SK-N-SH (cell line): ENCODE measurements at regions not wholly inside any gene's neighbourhood (a gene's known extent, or its start where the extent isn't known, plus 50 kb on each side); places are given as distances from the start of the nearest gene placed in this dataset.

Experiments used
- CTCF ChIA-PET: fragments of 300-600, 350-600 bp; formaldehyde crosslinking; extraction: SDS; loops from one replicate; lab custom pipeline; 2021; lab: Yijun Ruan, JAX
- POLR2A ChIA-PET: fragments of 350-600 bp; sonication (Branson Sonifier 250); formaldehyde crosslinking; extraction: SDS; loops from one replicate; lab custom pipeline; 2020; ENCODE audit warnings: antibody characterized with exemption, inconsistent platforms; lab: Yijun Ruan, JAX
- DNase-seq: peaks from one replicate; pipeline ENCODE4 v3.0.0; 2012
- H2AFZ ChIP-seq: fragments of 200-600 bp; sonication (generic); 2 replicates; pipeline ENCODE4 v1.8.1; 2016; ENCODE audit warnings: antibody characterized with exemption, mild to moderate bottlenecking, low read depth
- H3F3A ChIP-seq: fragments of 200-600 bp; sonication (generic); replicated peaks from 2 replicates; pipeline ENCODE3; 2016; ENCODE audit warnings: antibody characterized with exemption, mild to moderate bottlenecking; ENCODE audit not compliant: insufficient read depth
- H3K27ac ChIP-seq, 2 experiments: fragments of 200-500 bp in 1 of 2; fragments of 200-600 bp in 1 of 2; sonication (Bioruptor generic) in 1 of 2; sonication (generic), shearing (Covaris generic) in 1 of 2; 2 replicates each; pipeline versions ENCODE4 v1.5.1 to v1.6.1; 2014 to 2016; ENCODE audit warnings: low read depth in 2 of 2, inconsistent platforms in 1 of 2, low read length in 1 of 2, mild to moderate bottlenecking in 1 of 2, mixed read lengths in 1 of 2
- H3K27me3 ChIP-seq: fragments of 200-600 bp; sonication (generic), shearing (Covaris generic); 2 replicates; pipeline ENCODE4 v1.6.1; 2016; ENCODE audit warnings: mixed run types; ENCODE audit not compliant: insufficient read depth
- H3K36me3 ChIP-seq, 2 experiments: fragments of 200-500 bp in 1 of 2; fragments of 200-600 bp in 1 of 2; sonication (Bioruptor generic) in 1 of 2; sonication (generic) in 1 of 2; replicated peaks in 1 of 2; 2 replicates each; pipeline versions ENCODE3 to v1.5.1; 2014 to 2016; ENCODE audit warnings: low read length in 1 of 2, mild to moderate bottlenecking in 1 of 2; ENCODE audit not compliant: insufficient read depth in 2 of 2, control insufficient read depth in 1 of 2
- H3K4me1 ChIP-seq, 2 experiments: fragments of 200-500 bp in 1 of 2; fragments of 200-600 bp in 1 of 2; sonication (Bioruptor generic) in 1 of 2; sonication (generic), shearing (Covaris generic) in 1 of 2; 2 replicates each; pipeline versions ENCODE4 v1.5.1 to v1.6.1; 2014 to 2016; ENCODE audit warnings: low read depth in 1 of 2, low read length in 1 of 2, mixed run types in 1 of 2; ENCODE audit not compliant: insufficient read depth in 2 of 2, control insufficient read depth in 1 of 2
- H3K4me2 ChIP-seq: fragments of 200-600 bp; sonication (generic), shearing (Covaris generic); 2 replicates; pipeline ENCODE4 v1.6.1; 2017; ENCODE audit warnings: mixed run types
- H3K4me3 ChIP-seq, 2 experiments: fragments of 200-500 bp in 1 of 2; fragments of 200-600 bp in 1 of 2; sonication (Bioruptor generic) in 1 of 2; sonication (generic), shearing (Covaris generic) in 1 of 2; 2 replicates each; pipeline versions ENCODE4 v1.5.1 to v1.8.1; 2014 to 2016; ENCODE audit warnings: low read depth in 2 of 2, inconsistent platforms in 1 of 2, low read length in 1 of 2, mild to moderate bottlenecking in 1 of 2, mixed read lengths in 1 of 2, moderate library complexity in 1 of 2
- H3K79me2 ChIP-seq: fragments of 200-600 bp; sonication (generic); 2 replicates; pipeline ENCODE4 v1.8.1; 2017; ENCODE audit warnings: mild to moderate bottlenecking; ENCODE audit not compliant: insufficient read depth
- H3K9ac ChIP-seq: fragments of 200-600 bp; sonication (generic); 2 replicates; pipeline ENCODE4 v1.6.1; 2017; ENCODE audit warnings: mixed run types
- H3K9me2 ChIP-seq: fragments of 200-600 bp; sonication (generic); 2 replicates; pipeline ENCODE4 v1.6.1; 2017; ENCODE audit warnings: mixed run types
- H3K9me3 ChIP-seq: fragments of 200-600 bp; sonication (generic); 2 replicates; pipeline ENCODE4 v1.6.1; 2017; ENCODE audit warnings: mixed run types, mild to moderate bottlenecking, moderate library complexity
- H4K20me1 ChIP-seq: fragments of 200-600 bp; sonication (generic); 2 replicates; pipeline ENCODE4 v1.6.1; 2017; ENCODE audit warnings: mild to moderate bottlenecking, mixed run types; ENCODE audit not compliant: insufficient read depth
- CHD2 ChIP-seq: fragments of 150-350 bp; IDR thresholded peaks from 2 replicates; pipeline ENCODE4 v1.6.1; 2018; ENCODE audit warnings: low read length; ENCODE audit not compliant: partially characterized antibody
- FOSL2 ChIP-seq: IDR thresholded peaks from 2 replicates; pipeline ENCODE4 v1.4.0; 2012; ENCODE audit warnings: low read depth, mild to moderate bottlenecking, moderate library complexity, borderline replicate concordance
- FOXJ3 ChIP-seq: sonication (generic); formaldehyde crosslinking; IDR thresholded peaks from 2 replicates; pipeline ENCODE4 v1.5.1; 2020; ENCODE audit warnings: mild to moderate bottlenecking, missing genetic modification reagents
- FOXM1 ChIP-seq: IDR thresholded peaks from 2 replicates; pipeline ENCODE4 v1.4.0; 2012; ENCODE audit warnings: low read depth, mild to moderate bottlenecking
- GABPA ChIP-seq: IDR thresholded peaks from 2 replicates; pipeline ENCODE4 v1.4.0; 2012; ENCODE audit warnings: low read depth, mild to moderate bottlenecking
- GATA2 ChIP-seq: sonication (generic); formaldehyde crosslinking; IDR thresholded peaks from 2 replicates; pipeline ENCODE4 v1.5.0; 2020; ENCODE audit warnings: mild to moderate bottlenecking, missing genetic modification reagents
- IRF3 ChIP-seq: fragments of 150-350 bp; IDR thresholded peaks from 2 replicates; pipeline ENCODE4 v1.6.1; 2016; ENCODE audit warnings: mild to moderate bottlenecking, low read depth, low read length
- MXI1 ChIP-seq: IDR thresholded peaks from 2 replicates; pipeline ENCODE4 v1.6.1; 2012; ENCODE audit warnings: mild to moderate bottlenecking, low read depth, low read length, improper control_type of control experiment
- POLR2AphosphoS5 ChIP-seq: IDR thresholded peaks from 2 replicates; pipeline ENCODE4 v1.6.1; 2012; ENCODE audit warnings: low read depth, low read length
- RAD21 ChIP-seq: IDR thresholded peaks from 2 replicates; pipeline ENCODE4 v1.6.1; 2012; ENCODE audit warnings: mild to moderate bottlenecking, low read length
- RFX5 ChIP-seq: IDR thresholded peaks from 2 replicates; pipeline ENCODE4 v1.6.1; 2012; ENCODE audit warnings: mild to moderate bottlenecking, improper control_type of control experiment, low read length
- TAF1 ChIP-seq: IDR thresholded peaks from 2 replicates; pipeline ENCODE4 v1.6.1; 2012; ENCODE audit warnings: low read depth, mild to moderate bottlenecking, low read length, moderate library complexity, borderline replicate concordance
- TEAD4 ChIP-seq: IDR thresholded peaks from 2 replicates; pipeline ENCODE4 v1.4.0; 2012; ENCODE audit warnings: mild to moderate bottlenecking, borderline replicate concordance; ENCODE audit not compliant: insufficient read depth
- USF1 ChIP-seq: IDR thresholded peaks from 2 replicates; pipeline ENCODE4 v1.4.0; 2012; ENCODE audit warnings: low read depth, borderline replicate concordance
- WGBS: methylation state at CpG from one replicate; pipeline ENCODE4 v1.1.6; 2017; ENCODE audit warnings: low lambda C conversion rate; 5-methylcytosine and 5-hydroxymethylcytosine counted together

GRCh38 chr16:62755938-62756337 is 719.7 kb upstream of the CDH8 start:
- H3K9ac ChIP-seq = no peak overlapping the region
- DNase-seq = no peak
- no peak overlapping the region for H3K4me2 ChIP-seq
- H3K4me1 ChIP-seq = no peaks in the 10 kb centered on the region; a peak in 1 of 4 replicates
- H3K4me3 ChIP-seq = no peak overlapping the region
- H3K9me2 ChIP-seq = no peaks in the 10 kb centered on the region
- ChIA-PET POLR2A (no interaction called here), CTCF (no interaction called here)
- no peaks in the 10 kb centered on the region for H3F3A ChIP-seq
- H3K27ac ChIP-seq = no peak overlapping the region
- no peaks in the 10 kb centered on the region for H3K79me2 ChIP-seq
- no peaks in the 10 kb centered on the region for H3K27me3 ChIP-seq
- WGBS = 46% methylated on average over 4 of the region's 4 CpGs
- no peaks in the 10 kb centered on the region for H4K20me1 ChIP-seq
- H2AFZ ChIP-seq = no peak overlapping the region
- H3K9me3 ChIP-seq = no peaks in the 10 kb centered on the region
- no peaks in the 10 kb centered on the region for H3K36me3 ChIP-seq
- TF ChIP-seq TEAD4 (no peak), GATA2 (CRISPR knock-in tag) (no peak), FOXJ3 (CRISPR knock-in tag) (no peak), POLR2AphosphoS5 (no peak)

GRCh38 chr16:62752854-62753253 is 716.6 kb upstream of the CDH8 start:
- H3K9me2 ChIP-seq = no peaks in the 10 kb centered on the region
- CTCF ChIA-PET = no interaction called here
- TF ChIP-seq CHD2 (no peak), RFX5 (no peak), FOXJ3 (CRISPR knock-in tag) (no peak), FOSL2 (no peak), POLR2AphosphoS5 (no peak), USF1 (no peak), FOXM1 (no peak), IRF3 (no peak), GABPA (no peak), GATA2 (CRISPR knock-in tag) (no peak), TAF1 (no peak), RAD21 (no peak), MXI1 (no peak)
- TF ChIP-seq, all 33 proteins: peak for 0
- no peak overlapping the region for H3K4me3 ChIP-seq
- no peak overlapping the region for H2AFZ ChIP-seq
- H3K79me2 ChIP-seq = no peaks in the 10 kb centered on the region
- no peak overlapping the region for H3K4me2 ChIP-seq
- no peaks in the 10 kb centered on the region; a peak in 1 of 4 replicates for H3K4me1 ChIP-seq
- H3K9me3 ChIP-seq = no peaks in the 10 kb centered on the region
- POLR2A ChIA-PET = no interaction called here
- H3F3A ChIP-seq = no peaks in the 10 kb centered on the region
- no peaks in the 10 kb centered on the region for H3K36me3 ChIP-seq
- 60% methylated on average over 3 of the region's 3 CpGs for WGBS
- H3K27me3 ChIP-seq = no peaks in the 10 kb centered on the region
- no peak for DNase-seq
- H3K9ac ChIP-seq = no peak overlapping the region
- H3K27ac ChIP-seq = no peak overlapping the region
- no peaks in the 10 kb centered on the region for H4K20me1 ChIP-seq
